ENCODE measurements at regions not wholly inside any gene's neighbourhood (a gene's known extent, or its start where the extent isn't known, plus 50 kb on each side); places are given as distances from the start of the nearest gene placed in this dataset.

- no peak for DNase-seq (ENCODE audit: insufficient read length, low spot score, missing footprints)
- H3K27me3 ChIP-seq (ENCODE audit: insufficient read depth, low read length), result no peaks in the 10 kb centered on the region
- H3K27ac ChIP-seq (ENCODE audit: low read depth, low read length), result no peak overlapping the region
- no peaks in the 10 kb centered on the region for H3K4me1 ChIP-seq (ENCODE audit: insufficient read depth, low read length)
- H3K9me3 ChIP-seq (ENCODE audit: low read depth, low read length), result no peaks in the 10 kb centered on the region
- H3K4me3 ChIP-seq (ENCODE audit: insufficient read depth, low read length), result no peak overlapping the region
- H4K20me1 ChIP-seq (ENCODE audit: insufficient read depth, low read length), result no peaks in the 10 kb centered on the region
- no peak for TF ChIP-seq CTCF (IDR thresholded peaks at IDR 0.05; ENCODE audit: extremely low read depth, low read depth, low read length)
- H3K4me2 ChIP-seq (ENCODE audit: insufficient read depth, low read length), result no peak overlapping the region
- no peak overlapping the region for H2AFZ ChIP-seq (ENCODE audit: low read length)
- no peaks in the 10 kb centered on the region for H3K79me2 ChIP-seq (ENCODE audit: insufficient read depth, low read length)
- no peaks in the 10 kb centered on the region for H3K36me3 ChIP-seq (ENCODE audit: insufficient read depth, low read length)
These were observed 353.9 kb downstream of the METTL4 start for GRCh38 chr18:2217356-2217755.

GRCh38 chr18:2218101-2218500, 353.2 kb downstream of the METTL4 start:
- no peak for TF ChIP-seq CTCF (IDR thresholded peaks at IDR 0.05; ENCODE audit: extremely low read depth, low read depth, low read length)
- Histone ChIP-seq H3K4me3 (ENCODE audit: insufficient read depth, low read length) (no peak overlapping the region), H3K27me3 (ENCODE audit: insufficient read depth, low read length) (no peaks in the 10 kb centered on the region), H4K20me1 (ENCODE audit: insufficient read depth, low read length) (no peaks in the 10 kb centered on the region), H3K4me2 (ENCODE audit: insufficient read depth, low read length) (no peak overlapping the region), H3K27ac (ENCODE audit: low read depth, low read length) (no peak overlapping the region), H2AFZ (ENCODE audit: low read length) (no peak overlapping the region), H3K79me2 (ENCODE audit: insufficient read depth, low read length) (no peaks in the 10 kb centered on the region), H3K4me1 (ENCODE audit: insufficient read depth, low read length) (no peaks in the 10 kb centered on the region), H3K36me3 (ENCODE audit: insufficient read depth, low read length) (no peaks in the 10 kb centered on the region), H3K9me3 (ENCODE audit: low read depth, low read length) (no peaks in the 10 kb centered on the region)
- DNase-seq (ENCODE audit: insufficient read length, low spot score, missing footprints), result no peak

- H3K79me2 ChIP-seq (ENCODE audit: insufficient read depth, low read length), result no peaks in the 10 kb centered on the region
- DNase-seq (ENCODE audit: insufficient read length, low spot score, missing footprints), result no peak
- H3K27ac ChIP-seq (ENCODE audit: low read depth, low read length), result no peak overlapping the region
- H4K20me1 ChIP-seq (ENCODE audit: insufficient read depth, low read length), result no peaks in the 10 kb centered on the region
- no peak overlapping the region for H2AFZ ChIP-seq (ENCODE audit: low read length)
- no peaks in the 10 kb centered on the region for H3K9me3 ChIP-seq (ENCODE audit: low read depth, low read length)
- no peaks in the 10 kb centered on the region for H3K4me1 ChIP-seq (ENCODE audit: insufficient read depth, low read length)
- no peaks in the 10 kb centered on the region for H3K36me3 ChIP-seq (ENCODE audit: insufficient read depth, low read length)
- no peaks in the 10 kb centered on the region for H3K27me3 ChIP-seq (ENCODE audit: insufficient read depth, low read length)
- no peak overlapping the region for H3K4me3 ChIP-seq (ENCODE audit: insufficient read depth, low read length)
- no peak overlapping the region for H3K4me2 ChIP-seq (ENCODE audit: insufficient read depth, low read length)
- TF ChIP-seq CTCF (IDR thresholded peaks at IDR 0.05; ENCODE audit: extremely low read depth, low read depth, low read length), result no peak
These were observed 351.6 kb downstream of the METTL4 start for GRCh38 chr18:2219706-2220105.

- Histone ChIP-seq H4K20me1 (ENCODE audit: insufficient read depth, low read length) (no peaks in the 10 kb centered on the region), H3K79me2 (ENCODE audit: insufficient read depth, low read length) (no peaks in the 10 kb centered on the region), H3K27me3 (ENCODE audit: insufficient read depth, low read length) (no peaks in the 10 kb centered on the region), H3K4me1 (ENCODE audit: insufficient read depth, low read length) (no peaks in the 10 kb centered on the region), H3K4me2 (ENCODE audit: insufficient read depth, low read length) (no peak overlapping the region), H2AFZ (ENCODE audit: low read length) (no peak overlapping the region), H3K36me3 (ENCODE audit: insufficient read depth, low read length) (no peaks in the 10 kb centered on the region), H3K4me3 (ENCODE audit: insufficient read depth, low read length) (no peak overlapping the region), H3K9me3 (ENCODE audit: low read depth, low read length) (no peaks in the 10 kb centered on the region), H3K27ac (ENCODE audit: low read depth, low read length) (no peak overlapping the region)
- TF ChIP-seq CTCF (IDR thresholded peaks at IDR 0.05; ENCODE audit: extremely low read depth, low read depth, low read length), result no peak
- DNase-seq (ENCODE audit: insufficient read length, low spot score, missing footprints), result no peak
These were observed 348.8 kb downstream of the METTL4 start for GRCh38 chr18:2222270-2223185.

Data from osteoblast (primary cell).